DND-41 (cell line): ENCODE measurements at regions not wholly inside any gene's neighbourhood (a gene's known extent, or its start where the extent isn't known, plus 50 kb on each side); places are given as distances from the start of the nearest gene placed in this dataset.

Experiments
- CTCF ChIP-seq: IDR thresholded peaks from 2 replicates; pipeline ENCODE4 v1.5.1; 2012; ENCODE audit warnings: borderline replicate concordance, low read length, moderate library complexity, mild to moderate bottlenecking; ENCODE audit not compliant: poor library complexity, severe bottlenecking; ENCODE audit errors: extremely low read depth
- EZH2 ChIP-seq: IDR thresholded peaks from 3 replicates; pipeline ENCODE4 v1.6.1; 2012; ENCODE audit warnings: borderline replicate concordance, low read depth, mild to moderate bottlenecking, moderate library complexity, low read length, inconsistent platforms; ENCODE audit not compliant: severe bottlenecking

- TF ChIP-seq CTCF, result no peak
- TF ChIP-seq EZH2, result no peak
These were observed 94.7 kb upstream of the ZNF618 start for GRCh38 chr9:113781381-113781780.
